Stomach (tissue), 4 donors: ENCODE measurements at regions not wholly inside any gene's neighbourhood (a gene's known extent, or its start where the extent isn't known, plus 50 kb on each side); places are given as distances from the start of the nearest gene placed in this dataset.

Source experiments
- POLR2A ChIP-seq, 4 donors: fragments of 450-650 bp; IDR thresholded peaks; one replicate each; pipeline ENCODE4 v1.6.1; 2016; ENCODE audit warnings: antibody characterized with exemption in 4 of 4, control low read depth in 2 of 4, mild to moderate bottlenecking in 1 of 4, moderate library complexity in 1 of 4
- POLR2AphosphoS5 ChIP-seq, 3 donors: sonication (generic); formaldehyde crosslinking; IDR thresholded peaks; one replicate each; pipeline ENCODE4 v1.6.1; 2016; ENCODE audit warnings: antibody characterized with exemption in 3 of 3
- TF ChIP-seq, protein P1 (sequence below), 7 experiments: fragments of 450-650 bp in 4 of 7; fragments of 200-600 bp in 3 of 7; sonication (generic) in 3 of 7; IDR thresholded peaks; one replicate each; pipeline ENCODE4 v1.5.1; 2016 to 2019; ENCODE audit warnings: antibody characterized with exemption in 7 of 7, control low read depth in 2 of 7, mild to moderate bottlenecking in 1 of 7

DNA sequence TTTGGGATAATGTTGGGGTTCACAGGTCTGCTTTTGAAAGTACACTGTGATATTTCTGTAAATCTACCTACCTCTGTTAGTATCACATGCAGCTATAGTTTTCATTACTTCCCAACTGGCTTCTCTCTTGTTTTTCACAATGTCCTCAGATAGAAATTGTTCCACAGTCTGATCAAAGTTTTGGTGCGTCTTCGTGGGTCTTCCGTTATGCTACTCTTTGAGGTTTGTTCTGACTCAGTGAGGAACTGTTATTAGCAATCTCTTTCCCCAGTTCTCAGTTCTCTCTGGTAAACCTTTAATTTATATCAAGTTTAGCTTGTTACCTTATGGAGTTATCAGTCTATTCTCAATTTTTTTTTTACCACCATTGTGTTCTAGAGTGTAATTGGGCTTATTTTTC is 2061.2 kb upstream of the CDH9 start:
- TF ChIP-seq, protein P1, sequence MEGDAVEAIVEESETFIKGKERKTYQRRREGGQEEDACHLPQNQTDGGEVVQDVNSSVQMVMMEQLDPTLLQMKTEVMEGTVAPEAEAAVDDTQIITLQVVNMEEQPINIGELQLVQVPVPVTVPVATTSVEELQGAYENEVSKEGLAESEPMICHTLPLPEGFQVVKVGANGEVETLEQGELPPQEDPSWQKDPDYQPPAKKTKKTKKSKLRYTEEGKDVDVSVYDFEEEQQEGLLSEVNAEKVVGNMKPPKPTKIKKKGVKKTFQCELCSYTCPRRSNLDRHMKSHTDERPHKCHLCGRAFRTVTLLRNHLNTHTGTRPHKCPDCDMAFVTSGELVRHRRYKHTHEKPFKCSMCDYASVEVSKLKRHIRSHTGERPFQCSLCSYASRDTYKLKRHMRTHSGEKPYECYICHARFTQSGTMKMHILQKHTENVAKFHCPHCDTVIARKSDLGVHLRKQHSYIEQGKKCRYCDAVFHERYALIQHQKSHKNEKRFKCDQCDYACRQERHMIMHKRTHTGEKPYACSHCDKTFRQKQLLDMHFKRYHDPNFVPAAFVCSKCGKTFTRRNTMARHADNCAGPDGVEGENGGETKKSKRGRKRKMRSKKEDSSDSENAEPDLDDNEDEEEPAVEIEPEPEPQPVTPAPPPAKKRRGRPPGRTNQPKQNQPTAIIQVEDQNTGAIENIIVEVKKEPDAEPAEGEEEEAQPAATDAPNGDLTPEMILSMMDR (IDR thresholded peaks at IDR 0.05), result no peak
- TF ChIP-seq POLR2A (IDR thresholded peaks at IDR 0.05) (no peak), POLR2AphosphoS5 (IDR thresholded peaks at IDR 0.05) (no peak)
